ENCODE measurements at regions not wholly inside any gene's neighbourhood (a gene's known extent, or its start where the extent isn't known, plus 50 kb on each side); places are given as distances from the start of the nearest gene placed in this dataset.

GRCh38 chr13:108360139-108360538 lies 90.6 kb downstream of the TNFSF13B start:
- no peak for DNase-seq (ENCODE audit: low read depth, low spot score)

DNA sequence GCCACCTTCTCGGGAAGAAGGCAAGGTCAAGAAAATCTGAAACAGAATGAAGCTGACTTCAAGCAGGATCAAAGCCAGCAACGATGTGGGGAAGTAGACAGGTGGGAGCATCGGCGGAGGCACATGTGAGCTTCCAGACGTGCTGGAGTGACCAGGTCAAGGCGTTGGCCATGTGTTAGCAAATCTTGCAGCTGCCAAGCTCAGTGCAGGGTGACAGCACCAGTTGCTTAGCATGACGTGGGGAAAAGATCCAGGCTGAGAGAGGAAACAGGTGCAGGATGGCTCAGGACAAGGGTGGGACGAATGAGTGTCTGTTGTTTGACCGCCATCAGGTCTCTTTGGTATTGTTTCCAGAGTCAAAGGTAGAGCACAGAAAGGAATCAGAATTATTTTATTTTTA lies 92.3 kb downstream of the TNFSF13B start:
- DNase-seq (ENCODE audit: low read depth, low spot score): no peak

GRCh38 chr13:108363666-108364065 lies 94.1 kb downstream of the TNFSF13B start:
- no peak for DNase-seq (ENCODE audit: low read depth, low spot score)

DNA sequence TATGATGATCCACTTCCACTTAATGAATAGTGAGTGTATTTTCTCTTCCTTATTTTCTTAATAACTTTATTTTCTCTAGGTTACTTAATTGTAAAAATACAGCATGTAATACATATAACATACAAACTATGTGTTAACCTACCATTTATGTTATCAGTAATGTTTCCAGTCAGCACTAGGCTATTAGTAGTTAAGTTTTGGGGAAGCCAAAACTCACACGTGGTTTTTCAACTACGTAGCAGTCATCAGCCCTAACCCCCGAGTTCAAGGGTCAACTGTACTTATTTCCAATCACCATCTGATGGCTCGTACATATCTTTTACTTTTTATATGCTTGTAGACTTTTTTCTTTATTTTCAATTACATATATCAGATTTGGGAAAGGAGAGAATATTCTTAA lies 95.7 kb downstream of the TNFSF13B start:
- no peak for DNase-seq (ENCODE audit: low read depth, low spot score)

GRCh38 chr13:108368250-108368905 lies 98.9 kb downstream of the TNFSF13B start:
- DNase-seq (ENCODE audit: low read depth, low spot score): no peak

DNA sequence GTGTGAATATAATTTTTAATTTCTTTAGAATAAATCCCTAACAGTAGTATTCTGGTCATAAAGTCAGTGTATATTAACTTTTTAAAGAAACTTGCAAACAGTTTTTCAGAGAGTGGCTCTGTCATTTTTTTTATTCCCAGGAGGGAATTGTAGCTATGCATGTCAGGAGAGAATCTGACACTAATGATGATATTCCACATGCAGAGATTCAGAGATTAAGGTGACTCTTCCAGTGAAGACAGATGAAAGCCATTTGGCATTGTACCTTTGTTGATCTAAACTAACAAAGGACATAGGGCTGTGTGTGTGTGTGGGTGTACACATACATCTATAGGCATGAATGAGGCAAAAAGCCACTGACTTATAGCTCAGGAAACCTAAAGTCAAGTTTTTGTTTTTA lies 99.9 kb downstream of the TNFSF13B start:
- DNase-seq (ENCODE audit: low read depth, low spot score): no peak

- DNase-seq (ENCODE audit: low read depth, low spot score): no peak
Observed at GRCh38 chr13:108375034-108375433, 105.5 kb downstream of the TNFSF13B start.

DNA sequence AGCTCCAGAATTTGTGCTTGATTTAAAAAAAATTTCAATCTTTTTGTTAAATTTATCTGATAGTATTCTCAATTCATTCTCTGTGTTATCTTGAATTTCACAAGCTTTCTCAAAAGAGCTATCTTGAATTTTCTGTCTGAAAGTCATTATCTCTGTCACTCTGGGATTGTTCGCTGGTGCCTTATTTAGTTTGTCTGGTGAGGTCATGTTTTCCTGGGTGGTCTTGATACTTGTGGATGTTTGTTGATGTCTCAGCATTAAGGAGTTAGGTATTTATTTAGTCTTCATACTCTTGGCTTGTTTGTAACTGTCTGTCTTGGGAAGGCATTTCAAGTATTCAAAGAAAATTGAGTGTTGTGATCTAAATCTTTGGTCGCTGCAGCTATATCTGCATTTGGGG lies 106.3 kb downstream of the TNFSF13B start:
- no peak for DNase-seq (ENCODE audit: low read depth, low spot score)

- no peak for DNase-seq (ENCODE audit: low read depth, low spot score)
Observed at GRCh38 chr13:108376308-108376707, 106.8 kb downstream of the TNFSF13B start.

DNA sequence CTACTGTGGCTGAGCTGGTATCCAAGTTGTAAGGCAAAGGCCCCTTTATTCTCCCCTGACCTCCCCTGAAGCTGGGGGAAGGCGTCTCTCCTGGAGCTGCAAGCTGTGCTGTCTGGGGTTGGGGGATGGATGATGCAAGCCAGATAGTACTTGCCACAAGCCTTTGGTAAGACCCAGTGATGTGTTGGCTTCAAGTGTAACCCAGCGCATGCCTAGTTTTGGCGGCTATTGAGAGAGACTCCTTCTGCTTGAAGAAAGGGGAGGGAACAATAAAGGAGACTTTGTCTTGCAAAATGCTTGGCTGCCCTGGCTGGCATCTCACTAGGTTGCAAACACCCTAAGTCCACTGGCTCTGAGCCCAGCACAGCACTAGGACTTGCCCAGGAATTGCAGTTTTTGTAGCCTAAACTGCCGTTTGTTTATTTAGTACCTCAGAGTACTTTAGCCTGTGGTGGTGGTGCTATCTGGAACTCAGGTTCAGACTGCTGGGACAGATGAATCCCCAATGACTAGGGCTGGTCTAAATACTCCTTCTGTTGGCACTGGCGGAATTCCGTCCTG lies 108.2 kb downstream of the TNFSF13B start:
- DNase-seq (ENCODE audit: low read depth, low spot score): no peak

GRCh38 chr13:108383667-108384066 lies 114.1 kb downstream of the TNFSF13B start:
- DNase-seq (ENCODE audit: low read depth, low spot score): no peak

- DNase-seq (ENCODE audit: low read depth, low spot score): no peak
Observed at GRCh38 chr13:108387156-108387555, 117.6 kb downstream of the TNFSF13B start.

GRCh38 chr13:108402850-108403249 lies 133.3 kb downstream of the TNFSF13B start:
- DNase-seq (ENCODE audit: low read depth, low spot score): no peak

GRCh38 chr13:108407495-108407894 lies 138.0 kb downstream of the TNFSF13B start:
- DNase-seq (ENCODE audit: low read depth, low spot score): no peak

DNA sequence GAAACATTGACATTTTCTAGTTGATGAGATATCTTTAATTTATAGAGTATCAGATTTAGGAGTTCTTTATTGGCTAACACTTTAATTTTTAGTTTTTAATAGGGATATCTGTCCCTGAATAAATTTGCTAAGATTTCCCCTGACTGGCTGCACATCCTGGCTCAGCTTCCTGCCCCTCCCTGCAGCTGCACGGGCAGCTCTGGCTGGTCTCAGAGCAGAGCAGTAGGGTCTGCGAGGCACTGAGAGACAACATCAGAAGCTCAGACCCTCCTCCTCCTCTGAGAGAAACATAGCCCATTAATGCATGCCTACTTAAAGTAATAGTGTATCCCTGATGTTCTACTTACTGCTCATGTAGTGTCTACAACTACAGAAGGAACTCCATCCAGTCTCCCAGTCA lies 139.2 kb downstream of the TNFSF13B start:
- no peak for DNase-seq (ENCODE audit: low read depth, low spot score)

DNA sequence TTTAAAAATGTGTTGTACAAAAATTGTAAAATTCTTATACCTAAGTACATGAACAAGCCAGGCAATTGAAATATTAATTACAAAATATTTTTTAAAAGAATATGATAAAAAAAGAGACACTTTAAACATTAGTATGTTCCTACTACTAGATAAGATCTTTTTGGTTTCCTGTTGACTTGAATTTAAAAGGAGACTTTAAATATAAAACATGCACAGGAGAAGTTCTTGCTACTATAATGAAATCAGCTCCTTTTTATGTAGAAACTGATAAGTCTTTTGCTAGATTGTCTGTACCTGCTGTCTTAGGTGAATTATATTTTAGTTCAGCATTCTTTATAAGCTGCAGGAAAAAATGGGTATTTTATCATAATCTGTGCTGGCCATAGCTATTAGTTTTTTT lies 140.2 kb downstream of the TNFSF13B start:
- DNase-seq (ENCODE audit: low read depth, low spot score): no peak

DNA sequence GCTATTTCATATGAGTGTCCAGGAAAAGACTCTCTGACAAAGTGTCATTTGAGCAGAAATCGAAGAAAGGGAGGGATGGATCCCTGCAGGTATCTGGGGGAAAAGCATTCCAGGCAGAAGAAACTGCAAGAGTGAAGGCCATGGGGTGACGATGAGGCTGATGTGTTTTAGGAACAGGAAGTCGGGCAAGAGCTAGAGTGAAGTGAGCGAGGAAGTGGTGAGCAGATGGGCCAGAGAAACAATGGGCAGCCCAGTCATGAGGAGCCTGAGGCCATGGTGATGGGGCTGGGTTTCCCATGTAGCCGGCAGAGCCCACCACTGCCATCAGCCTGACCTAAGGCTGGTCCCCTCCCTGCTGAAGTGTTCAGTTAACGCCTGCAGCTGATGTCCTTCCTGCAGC lies 150.2 kb downstream of the TNFSF13B start:
- no peak for DNase-seq (ENCODE audit: low read depth, low spot score)

GRCh38 chr13:108425056-108425455 lies 155.5 kb downstream of the TNFSF13B start:
- DNase-seq (ENCODE audit: low read depth, low spot score): no peak

- DNase-seq (ENCODE audit: low read depth, low spot score): peak; percentile 24
Observed at GRCh38 chr13:108426893-108427292, 157.4 kb downstream of the TNFSF13B start.

- no peak for DNase-seq (ENCODE audit: low read depth, low spot score)
Observed at GRCh38 chr13:108427355-108427754, 157.8 kb downstream of the TNFSF13B start.

- DNase-seq (ENCODE audit: low read depth, low spot score): no peak
Observed at GRCh38 chr13:108428691-108429090, 159.2 kb downstream of the TNFSF13B start.

- DNase-seq (ENCODE audit: low read depth, low spot score): no peak
Observed at GRCh38 chr13:108433976-108434755, 164.6 kb downstream of the TNFSF13B start.

Data from brain pericyte (primary cell).